Vagina (tissue), 2 donors: ENCODE measurements at regions not wholly inside any gene's neighbourhood (a gene's known extent, or its start where the extent isn't known, plus 50 kb on each side); places are given as distances from the start of the nearest gene placed in this dataset.
"Not testable (repeated sequence)": the region's sequence is repeated elsewhere in the genome, so short reads cannot be mapped to it uniquely, and the experiment has no call there.

Experiments used
- DNase-seq, 2 donors: peaks; one replicate each; pipeline ENCODE4 v3.0.0-alpha.2; 2017; ENCODE audit errors: extremely low spot score in 2 of 2
- H3K27ac ChIP-seq: fragments of 200-600 bp; sonication (generic); one replicate; pipeline ENCODE4 v1.5.1; 2019
- H3K27me3 ChIP-seq: fragments of 200-600 bp; sonication (generic); one replicate; pipeline ENCODE4 v1.5.1; 2019
- H3K36me3 ChIP-seq, 2 donors: fragments of 200-600 bp; sonication (generic); one replicate each; pipeline ENCODE4 v1.5.1; 2017 to 2019
- H3K4me1 ChIP-seq: fragments of 200-600 bp; sonication (generic); one replicate; pipeline ENCODE4 v1.5.1; 2019
- H3K4me3 ChIP-seq, 2 donors: fragments of 200-600 bp; sonication (generic); 1 replicate in 1 of 2; 2 replicates in 1 of 2; pipeline ENCODE4 v1.5.1; 2016 to 2019
- H3K9me3 ChIP-seq: fragments of 200-600 bp; sonication (generic); one replicate; pipeline ENCODE4 v1.5.1; 2019
- CTCF ChIP-seq, 3 experiments: fragments of 450-650 bp in 2 of 3; fragments of 200-600 bp in 1 of 3; sonication (generic) in 1 of 3; IDR thresholded peaks; one replicate each; pipeline ENCODE4 v1.5.1; 2017 to 2019; ENCODE audit warnings: antibody characterized with exemption in 3 of 3, mild to moderate bottlenecking in 2 of 3, moderate library complexity in 2 of 3
- POLR2A ChIP-seq, 2 donors: fragments of 450-650 bp; IDR thresholded peaks; one replicate each; pipeline ENCODE4 v1.6.1; 2017; ENCODE audit warnings: antibody characterized with exemption in 2 of 2, mild to moderate bottlenecking in 2 of 2, moderate library complexity in 2 of 2
- POLR2AphosphoS5 ChIP-seq, 2 donors: sonication (generic); formaldehyde crosslinking; IDR thresholded peaks; one replicate each; pipeline ENCODE4 v1.9.0; 2017; ENCODE audit warnings: antibody characterized with exemption in 2 of 2, mild to moderate bottlenecking in 2 of 2, low read depth in 1 of 2; ENCODE audit not compliant: insufficient read depth in 1 of 2
- intact Hi-C: fragments of 100-400 bp; cut with DNase I; formaldehyde crosslinking; loops from one replicate; pipeline ENCODE4 v1.15.1; 2023

- TF ChIP-seq CTCF (IDR thresholded peaks at IDR 0.05) (no peak), POLR2AphosphoS5 (IDR thresholded peaks at IDR 0.05; ENCODE audit: insufficient read depth in 1 of 2, low read depth in 1 of 2) (no peak), POLR2A (IDR thresholded peaks at IDR 0.05) (no peak)
- H3K4me3 ChIP-seq: no peak overlapping the region
- H3K9me3 ChIP-seq: no peaks in the 10 kb centered on the region
- H3K4me1 ChIP-seq: no peaks in the 10 kb centered on the region
- no peak for DNase-seq
- no peaks in the 10 kb centered on the region for H3K36me3 ChIP-seq
- intact Hi-C loops: no loop called here
- H3K27ac ChIP-seq: no peak overlapping the region
- no peaks in the 10 kb centered on the region for H3K27me3 ChIP-seq
These were observed 331.1 kb downstream of the ANKRD30A start for GRCh38 chr10:37456456-37456855.

DNA sequence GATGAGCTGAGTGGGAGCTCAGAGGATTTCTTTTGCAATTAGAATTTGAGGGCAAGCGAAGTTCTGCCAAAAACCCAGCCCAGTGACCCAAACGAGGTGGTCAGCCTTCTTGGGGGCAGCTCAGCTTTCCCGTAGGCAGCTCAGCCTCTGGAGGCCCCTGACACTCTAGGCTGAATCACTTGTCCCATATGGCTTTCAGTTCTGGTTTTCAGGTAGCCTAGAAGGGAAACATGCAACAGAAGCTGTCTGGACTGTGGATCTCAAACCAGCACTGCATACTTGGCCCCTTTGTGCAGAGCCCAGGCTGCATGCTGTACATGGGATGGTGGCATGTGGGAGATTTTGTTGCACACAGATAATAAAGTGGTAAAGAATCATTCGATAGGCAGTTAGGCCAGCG is 322.8 kb downstream of the ANKRD30A start:
- Histone ChIP-seq H3K27ac (no peak overlapping the region), H3K4me1 (no peaks in the 10 kb centered on the region), H3K4me3 (no peak overlapping the region), H3K36me3 (no peaks in the 10 kb centered on the region), H3K27me3 (no peaks in the 10 kb centered on the region), H3K9me3 (no peaks in the 10 kb centered on the region)
- TF ChIP-seq POLR2AphosphoS5 (IDR thresholded peaks at IDR 0.05; ENCODE audit: insufficient read depth in 1 of 2, low read depth in 1 of 2) (no peak), CTCF (IDR thresholded peaks at IDR 0.05) (no peak), POLR2A (IDR thresholded peaks at IDR 0.05) (no peak)
- intact Hi-C loops: no loop called here
- DNase-seq: peak in 1 of 2 donors; percentile 67

GRCh38 chr10:37442882-37443281 is 317.5 kb downstream of the ANKRD30A start:
- no peak overlapping the region for H3K4me3 ChIP-seq
- DNase-seq: peak in 1 of 2 donors; percentile 29
- intact Hi-C loops: no loop called here
- H3K27me3 ChIP-seq: no peaks in the 10 kb centered on the region
- no peak overlapping the region for H3K27ac ChIP-seq
- H3K4me1 ChIP-seq: no peaks in the 10 kb centered on the region
- no peaks in the 10 kb centered on the region for H3K36me3 ChIP-seq
- TF ChIP-seq POLR2AphosphoS5 (IDR thresholded peaks at IDR 0.05; ENCODE audit: insufficient read depth in 1 of 2, low read depth in 1 of 2): no peak
- TF ChIP-seq CTCF (IDR thresholded peaks at IDR 0.05): no peak
- no peak for TF ChIP-seq POLR2A (IDR thresholded peaks at IDR 0.05)
- no peaks in the 10 kb centered on the region for H3K9me3 ChIP-seq

DNA sequence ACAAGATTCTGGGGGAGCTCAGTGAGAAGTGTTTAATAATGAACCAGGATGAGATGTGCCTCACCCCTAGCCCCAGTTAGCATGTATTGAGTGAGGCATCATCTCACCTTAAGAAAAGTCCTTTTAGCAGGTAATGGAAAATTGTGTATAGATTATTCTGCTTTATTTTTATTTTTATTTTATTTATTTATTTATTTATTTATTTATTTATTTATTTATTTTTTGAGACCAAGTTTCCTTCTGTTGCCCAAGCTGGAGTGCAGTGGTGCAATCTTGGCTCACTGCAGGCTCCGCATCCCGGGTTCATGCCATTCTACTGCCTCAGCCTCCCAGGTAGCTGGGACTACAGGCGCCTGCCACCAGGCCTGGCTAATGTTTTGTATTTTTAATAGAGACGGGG is 315.8 kb downstream of the ANKRD30A start:
- H3K27ac ChIP-seq, H3K9me3 ChIP-seq, H3K4me1 ChIP-seq, H3K36me3 ChIP-seq, H3K4me3 ChIP-seq, H3K27me3 ChIP-seq, intact Hi-C loops: not testable (repeated sequence)
- peak in 1 of 2 donors; percentile 8 for DNase-seq

DNA sequence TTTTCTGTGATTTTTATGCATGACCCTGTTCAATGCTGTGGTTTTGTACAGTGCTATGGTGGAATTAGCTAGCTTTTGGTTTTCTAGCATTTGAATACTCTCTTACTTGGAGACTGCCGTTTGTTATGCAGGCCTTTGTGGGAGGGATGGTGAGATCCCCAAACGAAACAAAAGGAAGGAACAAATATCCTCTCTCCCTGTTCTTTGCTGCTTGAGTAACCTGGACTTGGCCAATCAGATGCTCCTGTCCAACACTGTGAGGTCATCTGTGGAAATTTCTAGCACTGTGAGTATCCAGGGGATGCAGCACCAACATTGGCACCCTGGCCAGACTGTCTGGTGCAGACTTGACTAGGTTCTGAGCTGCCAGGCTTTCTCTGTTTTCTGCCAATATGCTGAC is 314.4 kb downstream of the ANKRD30A start:
- H3K27ac ChIP-seq: no peak overlapping the region
- H3K4me3 ChIP-seq: no peak overlapping the region
- TF ChIP-seq CTCF (IDR thresholded peaks at IDR 0.05): no peak
- TF ChIP-seq POLR2A (IDR thresholded peaks at IDR 0.05): no peak
- TF ChIP-seq POLR2AphosphoS5 (IDR thresholded peaks at IDR 0.05; ENCODE audit: insufficient read depth in 1 of 2, low read depth in 1 of 2): no peak
- no peaks in the 10 kb centered on the region for H3K9me3 ChIP-seq
- no peaks in the 10 kb centered on the region for H3K4me1 ChIP-seq
- no peak for DNase-seq
- H3K27me3 ChIP-seq: no peaks in the 10 kb centered on the region
- intact Hi-C loops: no loop called here
- no peaks in the 10 kb centered on the region for H3K36me3 ChIP-seq

DNA sequence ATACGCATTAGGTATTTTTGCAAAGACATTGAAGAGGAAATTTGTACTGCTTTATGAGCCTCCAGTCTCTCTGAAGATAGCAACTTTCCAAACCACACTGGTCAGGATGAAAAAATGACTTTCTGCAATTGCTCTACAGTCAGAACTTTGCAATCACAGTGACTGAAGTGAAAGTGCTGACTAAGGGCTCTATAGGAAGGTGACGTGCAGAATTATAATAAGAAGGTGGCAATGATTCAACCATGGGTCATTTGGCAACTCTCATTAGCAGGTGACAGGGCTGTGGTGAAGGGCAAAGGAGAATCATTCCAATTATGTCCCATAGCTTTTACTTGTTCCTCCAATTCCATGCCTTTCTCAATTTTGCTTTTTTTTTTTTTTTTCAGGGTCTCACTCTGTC is 311.0 kb downstream of the ANKRD30A start:
- TF ChIP-seq POLR2AphosphoS5 (IDR thresholded peaks at IDR 0.05; ENCODE audit: insufficient read depth in 1 of 2, low read depth in 1 of 2): no peak
- no peak for TF ChIP-seq CTCF (IDR thresholded peaks at IDR 0.05)
- TF ChIP-seq POLR2A (IDR thresholded peaks at IDR 0.05): no peak
- H3K27ac ChIP-seq: no peak overlapping the region
- no peak overlapping the region for H3K4me3 ChIP-seq
- H3K36me3 ChIP-seq: no peaks in the 10 kb centered on the region
- H3K4me1 ChIP-seq: no peaks in the 10 kb centered on the region
- intact Hi-C loops: no loop called here
- H3K9me3 ChIP-seq: no peaks in the 10 kb centered on the region
- no peak for DNase-seq
- H3K27me3 ChIP-seq: no peaks in the 10 kb centered on the region
